HepG2 (cell line): ENCODE measurements at regions not wholly inside any gene's neighbourhood (a gene's known extent, or its start where the extent isn't known, plus 50 kb on each side); places are given as distances from the start of the nearest gene placed in this dataset.

Experiments used
- ATAC-seq: fragments of 200-7000 bp; cut with Tn5 transposase; 3 replicates; pipeline ENCODE4 v1.9.1; 2020; ENCODE audit warnings: mild to moderate bottlenecking, moderate library complexity
- BruUV-seq: library from RNA; stranded (reverse); fragments of 400-500 nt; replicated peaks from 2 replicates; lab custom pipeline; 2021; lab: Mats Ljungman, UMichigan
- CTCF ChIA-PET: fragments of 300-600 bp; formaldehyde crosslinking; extraction: SDS; loops from one replicate; lab custom pipeline; 2021; ENCODE audit warnings: low total read pairs, inconsistent platforms, low intra/inter-chr PET ratio; lab: Yijun Ruan, JAX
- POLR2A ChIA-PET: fragments of 350-600 bp; sonication (Branson Sonifier 250); formaldehyde crosslinking; loops from one replicate; lab custom pipeline; 2020; ENCODE audit warnings: antibody characterized with exemption, inconsistent platforms; lab: Yijun Ruan, JAX
- DNase-seq: peaks from one replicate; pipeline ENCODE4 v3.0.0-alpha.2; 2015; ENCODE audit warnings: low spot score
- FAIRE-seq: peaks from 3 replicates; lab custom pipeline; 2011; peaks lifted over from hg19 to GRCh38; lab: Jason Lieb, UNC
- H2AFZ ChIP-seq: one replicate; pipeline ENCODE4 v1.6.1; 2011; ENCODE audit warnings: low read length, inconsistent platforms
- H3K27ac ChIP-seq: fragments of 300-600 bp; 3 replicates; pipeline ENCODE4 v1.8.0; 2011; ENCODE audit warnings: mixed run types, mild to moderate bottlenecking, mixed read lengths, low read length, inconsistent platforms; ENCODE audit not compliant: insufficient read depth; ENCODE audit errors: extremely low read length
- H3K27me3 ChIP-seq, 2 experiments: fragments of 200-600 bp in 1 of 2; 2 replicates in 1 of 2; 3 replicates in 1 of 2; pipeline versions ENCODE4 v1.6.0 to v1.8.0; 2011; ENCODE audit warnings: low read length in 2 of 2, mild to moderate bottlenecking in 2 of 2, moderate library complexity in 2 of 2, inconsistent platforms in 1 of 2; ENCODE audit not compliant: insufficient read depth in 2 of 2, control insufficient read depth in 1 of 2
- H3K36me3 ChIP-seq, 2 experiments: fragments of 200-600 bp in 1 of 2; replicated peaks in 1 of 2; 2 replicates in 1 of 2; 3 replicates in 1 of 2; pipeline versions ENCODE4 v1.5.1 to v1.8.0; 2011; ENCODE audit warnings: low read length in 2 of 2, inconsistent platforms in 1 of 2; ENCODE audit not compliant: insufficient read depth in 2 of 2, control insufficient read depth in 1 of 2
- H3K4me1 ChIP-seq: 2 replicates; pipeline ENCODE4 v1.5.1; 2012; ENCODE audit warnings: low read length, inconsistent platforms; ENCODE audit not compliant: insufficient read depth
- H3K4me2 ChIP-seq: 2 replicates; pipeline ENCODE4 v1.6.0; 2011; ENCODE audit warnings: low read depth, low read length, inconsistent platforms
- H3K4me3 ChIP-seq, 3 experiments: fragments of 200-600 bp in 1 of 3; sonication (generic), shearing (Covaris generic) in 1 of 3; replicated peaks in 1 of 3; 2 replicates each; pipeline ENCODE4 v1.5.1; 2011 to 2016; ENCODE audit warnings: low read length in 3 of 3, inconsistent platforms in 2 of 3, low read depth in 2 of 3, mild to moderate bottlenecking in 2 of 3, control low read depth in 1 of 3, mixed read lengths in 1 of 3; ENCODE audit not compliant: insufficient read depth in 1 of 3
- H3K79me2 ChIP-seq: one replicate; pipeline ENCODE4 v1.6.1; 2011; ENCODE audit warnings: low read length, inconsistent platforms; ENCODE audit not compliant: insufficient read depth
- H3K9ac ChIP-seq: 2 replicates; pipeline ENCODE4 v1.6.0; 2011; ENCODE audit warnings: mild to moderate bottlenecking, low read depth, low read length, inconsistent platforms; ENCODE audit not compliant: insufficient read depth
- H3K9me3 ChIP-seq: 2 replicates; pipeline ENCODE4 v1.5.1; 2012; ENCODE audit warnings: mild to moderate bottlenecking, low read length
- H4K20me1 ChIP-seq: 2 replicates; pipeline ENCODE4 v1.6.0; 2011; ENCODE audit warnings: inconsistent platforms, mild to moderate bottlenecking, low read length, moderate library complexity; ENCODE audit not compliant: insufficient read depth
- CEBPB ChIP-seq: IDR thresholded peaks from 2 replicates; pipeline ENCODE4 v1.6.1; 2011; ENCODE audit warnings: low read depth, low read length, improper control_type of control experiment, borderline replicate concordance
- EHMT2 ChIP-seq: fragments of 200-600 bp; sonication (generic); IDR thresholded peaks from 2 replicates; pipeline ENCODE4 v1.7.0; 2017; ENCODE audit warnings: antibody characterized with exemption, low read depth, low read length, borderline replicate concordance
- HOXD1 ChIP-seq: sonication (generic); formaldehyde crosslinking; IDR thresholded peaks from 2 replicates; pipeline ENCODE4 v1.5.0; 2020; ENCODE audit warnings: missing genetic modification reagents
- KMT2A ChIP-seq: sonication (generic); formaldehyde crosslinking; IDR thresholded peaks from 2 replicates; pipeline ENCODE4 v1.4.0; 2020; ENCODE audit warnings: missing genetic modification reagents
- MTF2 ChIP-seq: sonication (generic); formaldehyde crosslinking; IDR thresholded peaks from 2 replicates; pipeline ENCODE4 v1.5.0; 2020; ENCODE audit warnings: missing genetic modification reagents, borderline replicate concordance
- PHF8 ChIP-seq: sonication (generic); formaldehyde crosslinking; IDR thresholded peaks from 2 replicates; pipeline ENCODE4 v1.5.0; 2020; ENCODE audit warnings: missing genetic modification reagents
- SOX6 ChIP-seq, 2 experiments: fragments of 450-650 bp in 1 of 2; sonication (generic) in 1 of 2; formaldehyde crosslinking in 1 of 2; IDR thresholded peaks; 2 replicates each; pipeline versions ENCODE4 v1.4.0 to v1.6.1; 2017 to 2020; ENCODE audit warnings: antibody characterized with exemption in 1 of 2, mild to moderate bottlenecking in 1 of 2, missing genetic modification reagents in 1 of 2
- TEAD2 ChIP-seq: sonication (generic); formaldehyde crosslinking; IDR thresholded peaks from 2 replicates; pipeline ENCODE4 v1.9.0; 2021; ENCODE audit warnings: missing genetic modification reagents
- ZFAT ChIP-seq: sonication (generic); formaldehyde crosslinking; conservative IDR thresholded peaks from 2 replicates; pipeline ENCODE4 v1.8.1; 2023; ENCODE audit warnings: missing genetic modification reagents, inconsistent platforms
- ZMAT3 ChIP-seq: sonication (generic); formaldehyde crosslinking; conservative IDR thresholded peaks from 2 replicates; pipeline ENCODE4 v1.7.0; 2021; ENCODE audit warnings: missing genetic modification reagents
- ZNF569 ChIP-seq: sonication (generic); formaldehyde crosslinking; IDR thresholded peaks from 2 replicates; pipeline ENCODE4 v1.5.0; 2020; ENCODE audit warnings: mild to moderate bottlenecking, missing genetic modification reagents, moderate library complexity, borderline replicate concordance
- ZSCAN25 ChIP-seq: sonication (generic); formaldehyde crosslinking; IDR thresholded peaks from 2 replicates; pipeline ENCODE4 v1.8.0; 2022; ENCODE audit warnings: mild to moderate bottlenecking, missing genetic modification reagents
- WGBS: methylation state at CpG from one replicate; pipeline ENCODE4 v1.1.6; 2017; ENCODE audit warnings: low lambda C conversion rate; 5-methylcytosine and 5-hydroxymethylcytosine counted together
- in situ Hi-C: cut with HindIII; loops from 2 replicates; pipeline ENCODE4 v1.10.0; 2017; ENCODE audit warnings: low pct_unique_long_range_greater_than_20kb; ENCODE audit not compliant: extremely low pct_ligation_motif_present
- intact Hi-C: fragments of 100-400 bp; cut with micrococcal nuclease; formaldehyde crosslinking; loops from one replicate; pipeline ENCODE4 v1.10.0; 2022; ENCODE audit not compliant: unreplicated experiment
- TF ChIP-seq, protein P1 (sequence below): sonication (generic); formaldehyde crosslinking; IDR thresholded peaks from 2 replicates; pipeline ENCODE4 v1.5.0; 2020; ENCODE audit warnings: mild to moderate bottlenecking, missing genetic modification reagents
- TF ChIP-seq, protein P2 (sequence below): sonication (generic); formaldehyde crosslinking; IDR thresholded peaks from 2 replicates; pipeline ENCODE4 v1.5.0; 2020; ENCODE audit warnings: missing genetic modification reagents

DNA sequence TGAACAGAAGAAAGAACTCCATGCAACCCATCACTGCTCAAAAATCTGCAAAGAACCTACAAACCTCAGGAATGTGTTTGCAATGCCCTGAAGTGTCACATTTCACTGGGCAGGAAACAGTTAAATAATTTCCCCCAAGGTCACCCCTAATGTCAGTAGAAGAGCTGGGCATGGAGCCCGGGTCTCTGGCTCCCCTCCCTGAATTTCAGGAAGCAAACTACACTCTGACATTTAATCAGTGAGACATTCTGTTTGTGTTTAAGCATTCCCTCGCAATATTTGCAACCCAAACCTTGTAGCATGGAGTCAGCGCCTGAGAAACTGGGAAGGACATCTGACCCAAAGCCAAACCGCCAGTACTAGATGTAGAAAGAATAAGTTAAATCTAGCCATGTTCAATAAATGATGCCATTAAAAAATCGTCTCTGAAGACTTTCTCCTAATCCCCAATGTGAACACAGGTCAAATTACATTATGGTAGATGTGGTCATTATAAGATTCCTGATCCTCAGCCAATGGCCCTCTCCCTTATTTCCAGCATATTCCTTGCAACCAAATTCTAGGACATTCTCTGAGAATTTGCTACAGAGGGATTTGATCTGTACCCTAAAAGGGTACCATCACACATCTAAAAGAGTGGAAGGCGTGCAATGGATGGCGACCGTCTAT is 91.2 kb upstream of the ADTRP start (continued):
- TF ChIP-seq, protein P1, sequence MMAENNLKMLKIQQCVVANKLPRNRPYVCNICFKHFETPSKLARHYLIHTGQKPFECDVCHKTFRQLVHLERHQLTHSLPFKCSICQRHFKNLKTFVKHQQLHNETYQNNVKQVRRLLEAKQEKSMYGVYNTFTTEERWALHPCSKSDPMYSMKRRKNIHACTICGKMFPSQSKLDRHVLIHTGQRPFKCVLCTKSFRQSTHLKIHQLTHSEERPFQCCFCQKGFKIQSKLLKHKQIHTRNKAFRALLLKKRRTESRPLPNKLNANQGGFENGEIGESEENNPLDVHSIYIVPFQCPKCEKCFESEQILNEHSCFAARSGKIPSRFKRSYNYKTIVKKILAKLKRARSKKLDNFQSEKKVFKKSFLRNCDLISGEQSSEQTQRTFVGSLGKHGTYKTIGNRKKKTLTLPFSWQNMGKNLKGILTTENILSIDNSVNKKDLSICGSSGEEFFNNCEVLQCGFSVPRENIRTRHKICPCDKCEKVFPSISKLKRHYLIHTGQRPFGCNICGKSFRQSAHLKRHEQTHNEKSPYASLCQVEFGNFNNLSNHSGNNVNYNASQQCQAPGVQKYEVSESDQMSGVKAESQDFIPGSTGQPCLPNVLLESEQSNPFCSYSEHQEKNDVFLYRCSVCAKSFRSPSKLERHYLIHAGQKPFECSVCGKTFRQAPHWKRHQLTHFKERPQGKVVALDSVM (CRISPR knock-in tag), result no peak
- TF ChIP-seq, protein P2, sequence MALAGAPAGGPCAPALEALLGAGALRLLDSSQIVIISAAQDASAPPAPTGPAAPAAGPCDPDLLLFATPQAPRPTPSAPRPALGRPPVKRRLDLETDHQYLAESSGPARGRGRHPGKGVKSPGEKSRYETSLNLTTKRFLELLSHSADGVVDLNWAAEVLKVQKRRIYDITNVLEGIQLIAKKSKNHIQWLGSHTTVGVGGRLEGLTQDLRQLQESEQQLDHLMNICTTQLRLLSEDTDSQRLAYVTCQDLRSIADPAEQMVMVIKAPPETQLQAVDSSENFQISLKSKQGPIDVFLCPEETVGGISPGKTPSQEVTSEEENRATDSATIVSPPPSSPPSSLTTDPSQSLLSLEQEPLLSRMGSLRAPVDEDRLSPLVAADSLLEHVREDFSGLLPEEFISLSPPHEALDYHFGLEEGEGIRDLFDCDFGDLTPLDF (CRISPR knock-in tag), result no peak
- no peak for TF ChIP-seq HOXD1
- TF ChIP-seq EHMT2, result no peak
- no peak for TF ChIP-seq PHF8
- no peak for TF ChIP-seq MTF2 (CRISPR knock-in tag)

DNA sequence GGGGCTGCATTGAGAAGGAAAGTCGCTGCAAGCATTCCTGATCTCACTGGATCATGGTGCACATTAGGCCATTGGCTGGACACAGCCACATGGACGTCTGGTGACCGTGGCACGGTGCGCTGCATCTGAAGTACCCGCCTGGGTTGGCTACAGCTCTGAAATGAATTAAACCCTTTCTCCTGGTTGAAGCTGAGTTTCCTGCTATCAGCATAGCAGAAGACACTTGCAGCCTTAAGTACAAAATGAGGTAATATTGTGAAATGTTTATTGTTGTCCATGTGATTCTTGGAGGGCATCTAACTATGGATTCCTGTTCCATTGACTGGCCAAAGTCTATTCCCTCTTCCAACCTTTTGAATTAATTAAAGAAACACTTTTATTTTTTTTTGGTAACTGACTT is 89.8 kb upstream of the ADTRP start:
- no peaks in the 10 kb centered on the region for H3K36me3 ChIP-seq
- H3K4me2 ChIP-seq, result no peak overlapping the region
- TF ChIP-seq ZFAT, result no peak
- no peak for TF ChIP-seq SOX6 (IDR thresholded peaks at IDR 0.05)
- TF ChIP-seq SOX6 (CRISPR knock-in tag; IDR thresholded peaks at IDR 0.05), result no peak
- TF ChIP-seq CEBPB, result 0 out of 2 replicates have a peak, but pooled peaks have one; percentile 25
- no peak for TF ChIP-seq ZNF569 (CRISPR knock-in tag)
- no peak for TF ChIP-seq TEAD2
- no peak for TF ChIP-seq ZMAT3 (CRISPR knock-in tag)
- TF ChIP-seq KMT2A (CRISPR knock-in tag), result no peak
- TF ChIP-seq ZSCAN25, result no peak
- H3K4me3 ChIP-seq, result no peak overlapping the region
- FAIRE-seq (no peak), DNase-seq (no peak), ATAC-seq (no peak)
- H3K79me2 ChIP-seq, result no peaks in the 10 kb centered on the region
- H2AFZ ChIP-seq, result no peak overlapping the region
- no peak overlapping the region for H3K27ac ChIP-seq
- BruUV-seq, result no TSS peak
- ChIA-PET POLR2A (no interaction called here), CTCF (no interaction called here)
- intact Hi-C loops, result no loop called here
- H3K9me3 ChIP-seq, result no peaks in the 10 kb centered on the region
- H3K9ac ChIP-seq, result no peak overlapping the region
- WGBS, result 78% methylated on average over 6 of the region's 6 CpGs
- H4K20me1 ChIP-seq, result no peaks in the 10 kb centered on the region
- in situ Hi-C loops, result no loop called here
- no peaks in the 10 kb centered on the region for H3K4me1 ChIP-seq
- H3K27me3 ChIP-seq, result no peaks in the 10 kb centered on the region
